ENCODE measurements at regions not wholly inside any gene's neighbourhood (a gene's known extent, or its start where the extent isn't known, plus 50 kb on each side); places are given as distances from the start of the nearest gene placed in this dataset.

GRCh38 chr2:204197336-204198005 lies 260.9 kb downstream of the ICOS start:
- no peaks in the 10 kb centered on the region for H3K9me3 ChIP-seq
- no peak for DNase-seq (ENCODE audit: low spot score in 2 of 2)
- no peak overlapping the region for H3K27ac ChIP-seq
- no peaks in the 10 kb centered on the region for H3K36me3 ChIP-seq
- WGBS, 2 donors, result 47 to 57% methylated on average over 5 of the region's 5 CpGs
- no peaks in the 10 kb centered on the region for H3K4me1 ChIP-seq
- no peaks in the 10 kb centered on the region for H3K27me3 ChIP-seq
- TF ChIP-seq, protein P1, sequence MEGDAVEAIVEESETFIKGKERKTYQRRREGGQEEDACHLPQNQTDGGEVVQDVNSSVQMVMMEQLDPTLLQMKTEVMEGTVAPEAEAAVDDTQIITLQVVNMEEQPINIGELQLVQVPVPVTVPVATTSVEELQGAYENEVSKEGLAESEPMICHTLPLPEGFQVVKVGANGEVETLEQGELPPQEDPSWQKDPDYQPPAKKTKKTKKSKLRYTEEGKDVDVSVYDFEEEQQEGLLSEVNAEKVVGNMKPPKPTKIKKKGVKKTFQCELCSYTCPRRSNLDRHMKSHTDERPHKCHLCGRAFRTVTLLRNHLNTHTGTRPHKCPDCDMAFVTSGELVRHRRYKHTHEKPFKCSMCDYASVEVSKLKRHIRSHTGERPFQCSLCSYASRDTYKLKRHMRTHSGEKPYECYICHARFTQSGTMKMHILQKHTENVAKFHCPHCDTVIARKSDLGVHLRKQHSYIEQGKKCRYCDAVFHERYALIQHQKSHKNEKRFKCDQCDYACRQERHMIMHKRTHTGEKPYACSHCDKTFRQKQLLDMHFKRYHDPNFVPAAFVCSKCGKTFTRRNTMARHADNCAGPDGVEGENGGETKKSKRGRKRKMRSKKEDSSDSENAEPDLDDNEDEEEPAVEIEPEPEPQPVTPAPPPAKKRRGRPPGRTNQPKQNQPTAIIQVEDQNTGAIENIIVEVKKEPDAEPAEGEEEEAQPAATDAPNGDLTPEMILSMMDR (IDR thresholded peaks at IDR 0.05), result no peak
- TF ChIP-seq POLR2A (IDR thresholded peaks at IDR 0.05), result no peak
- no peak for TF ChIP-seq EP300 (IDR thresholded peaks at IDR 0.05)
- no peak overlapping the region for H3K4me3 ChIP-seq

DNA sequence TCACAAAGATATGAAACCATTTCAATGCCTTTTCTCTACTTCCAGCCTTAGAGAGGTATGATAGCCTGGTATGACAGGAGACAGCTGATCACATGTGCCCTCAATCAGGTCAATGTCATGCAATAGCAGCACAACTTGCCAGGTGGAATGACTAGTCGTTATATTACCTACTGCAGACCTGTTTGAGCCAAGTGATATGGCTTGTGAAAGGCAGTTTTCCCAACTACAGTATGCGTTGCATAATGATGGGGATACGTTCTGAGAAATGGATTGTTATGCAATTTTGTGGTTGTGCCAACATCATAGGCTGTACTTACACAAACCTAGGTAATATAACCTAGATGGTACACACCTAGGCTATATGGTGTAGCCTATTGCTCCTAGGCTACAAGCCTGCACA lies 262.8 kb downstream of the ICOS start:
- Histone ChIP-seq H3K27ac (no peak overlapping the region), H3K9me3 (no peaks in the 10 kb centered on the region), H3K27me3 (no peaks in the 10 kb centered on the region), H3K36me3 (no peaks in the 10 kb centered on the region), H3K4me1 (no peaks in the 10 kb centered on the region), H3K4me3 (no peak overlapping the region)
- 79 to 81% methylated on average over 3 of the region's 3 CpGs for WGBS, 2 donors
- DNase-seq (ENCODE audit: low spot score in 2 of 2), result no peak
- TF ChIP-seq POLR2A (IDR thresholded peaks at IDR 0.05) (no peak), EP300 (IDR thresholded peaks at IDR 0.05) (no peak)
- TF ChIP-seq, protein P1 (IDR thresholded peaks at IDR 0.05), result no peak

DNA sequence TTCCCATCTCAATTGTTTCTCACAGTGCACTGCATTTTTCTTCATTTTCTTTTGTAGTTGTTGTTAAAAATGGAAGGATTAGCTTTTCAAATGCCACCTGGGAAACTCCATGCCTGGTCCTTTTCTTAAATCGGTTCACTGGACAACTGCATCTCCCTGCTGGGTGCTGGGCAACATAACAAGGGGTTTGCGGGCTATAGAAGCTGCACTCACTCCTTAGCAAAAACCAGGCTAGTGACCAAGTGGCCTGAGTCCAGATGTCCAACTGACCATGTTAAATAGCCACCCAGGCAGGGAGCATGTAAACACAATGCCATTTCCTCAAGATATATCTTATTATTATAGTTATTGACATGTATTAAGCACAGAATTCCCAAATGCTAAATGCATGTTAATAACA lies 264.9 kb downstream of the ICOS start:
- no peaks in the 10 kb centered on the region for H3K27me3 ChIP-seq
- WGBS, 2 donors, result 82 to 100% methylated on average over 2 of the region's 2 CpGs
- TF ChIP-seq, protein P1 (IDR thresholded peaks at IDR 0.05), result no peak
- TF ChIP-seq POLR2A (IDR thresholded peaks at IDR 0.05), result no peak

DNA sequence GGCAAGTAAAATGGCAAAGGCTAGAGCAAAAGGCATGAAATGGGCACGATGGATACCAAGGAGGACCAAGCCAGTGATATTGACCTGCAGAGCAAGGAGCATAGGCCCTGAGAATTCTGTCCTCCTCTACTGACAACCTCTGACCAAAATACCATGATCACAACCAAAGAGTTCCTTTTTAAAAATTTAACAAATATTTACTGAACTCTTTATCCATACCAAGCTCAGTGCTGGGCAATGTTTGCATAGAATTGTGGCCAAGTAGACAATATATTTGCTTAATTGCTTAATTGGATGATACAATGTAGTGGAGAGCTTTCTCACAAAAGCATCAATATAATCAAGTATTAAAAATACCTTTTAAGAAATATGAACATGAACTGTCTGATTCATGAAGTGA lies 265.7 kb downstream of the ICOS start:
- no peak for DNase-seq (ENCODE audit: low spot score in 2 of 2)
- Histone ChIP-seq H3K27ac (no peak overlapping the region), H3K9me3 (no peaks in the 10 kb centered on the region), H3K36me3 (no peaks in the 10 kb centered on the region), H3K27me3 (no peaks in the 10 kb centered on the region), H3K4me1 (no peaks in the 10 kb centered on the region), H3K4me3 (no peak overlapping the region)
- no peak for TF ChIP-seq EP300 (IDR thresholded peaks at IDR 0.05)
- TF ChIP-seq POLR2A (IDR thresholded peaks at IDR 0.05), result no peak
- TF ChIP-seq, protein P1 (IDR thresholded peaks at IDR 0.05), result no peak
- 87 to 92% methylated on average over 1 of the region's 1 CpG for WGBS, 2 donors

More for the DNA sequence above, 264.9 kb downstream of the ICOS start:
- Histone ChIP-seq H3K36me3 (no peaks in the 10 kb centered on the region), H3K9me3 (no peaks in the 10 kb centered on the region), H3K27ac (no peak overlapping the region), H3K4me1 (no peaks in the 10 kb centered on the region), H3K4me3 (no peak overlapping the region)
- DNase-seq (ENCODE audit: low spot score in 2 of 2), result no peak

GRCh38 chr2:204203704-204204103 lies 267.1 kb downstream of the ICOS start:
- Histone ChIP-seq H3K36me3 (no peaks in the 10 kb centered on the region), H3K4me3 (no peak overlapping the region), H3K27me3 (no peaks in the 10 kb centered on the region), H3K9me3 (no peaks in the 10 kb centered on the region), H3K4me1 (no peaks in the 10 kb centered on the region), H3K27ac (no peak overlapping the region)
- TF ChIP-seq, protein P1 (IDR thresholded peaks at IDR 0.05), result no peak
- TF ChIP-seq EP300 (IDR thresholded peaks at IDR 0.05) (no peak), POLR2A (IDR thresholded peaks at IDR 0.05) (no peak)
- no peak for DNase-seq (ENCODE audit: low spot score in 2 of 2)
- 89 to 90% methylated on average over 4 of the region's 4 CpGs for WGBS, 2 donors
